T-cell (primary cell): ENCODE measurements at regions not wholly inside any gene's neighbourhood (a gene's known extent, or its start where the extent isn't known, plus 50 kb on each side); places are given as distances from the start of the nearest gene placed in this dataset.

Source experiments
- ATAC-seq, 4 experiments: fragments of 200-7000 bp in 3 of 4; fragments of 150-1000 bp in 1 of 4; cut with Tn5 transposase; replicated peaks in 1 of 4; 1 replicate in 3 of 4; 2 replicates in 1 of 4; pipeline ENCODE4 v1.10.0; 2021; ENCODE audit warnings: moderate library complexity in 3 of 4, mild to moderate bottlenecking in 2 of 4, moderate number of reproducible peaks in 1 of 4
- CTCF ChIA-PET, 2 donors: fragments of 300-600 bp; sonication (Branson Sonifier 250); formaldehyde crosslinking; loops; one replicate each; lab custom pipeline; 2022; ENCODE audit warnings: antibody characterized with exemption in 2 of 2; lab: Charles Lee
- POLR2A ChIA-PET, 2 donors: fragments of 300-600 bp; sonication (Branson Sonifier 250); formaldehyde crosslinking; loops; one replicate each; lab custom pipeline; 2022; ENCODE audit warnings: antibody characterized with exemption in 2 of 2; lab: Charles Lee
- DNase-seq, 35 experiments: peaks; one replicate each; pipeline versions ENCODE4 v3.0.0 to v3.0.0-alpha.2; 2013 to 2023
- H3K27ac ChIP-seq: one replicate; pipeline ENCODE4 v1.5.1; 2013; ENCODE audit warnings: low read length
- H3K27me3 ChIP-seq, 2 experiments: replicated peaks in 1 of 2; 1 replicate in 1 of 2; 2 replicates in 1 of 2; pipeline versions ENCODE4 v1.6.1 to v1.7.0; 2013; ENCODE audit warnings: low read length in 1 of 2, mixed read lengths in 1 of 2; ENCODE audit not compliant: control insufficient read depth in 2 of 2, insufficient read depth in 2 of 2; ENCODE audit errors: extremely low read depth in 1 of 2
- H3K36me3 ChIP-seq, 2 donors: 1 replicate in 1 of 2; 2 replicates in 1 of 2; pipeline versions ENCODE4 v1.6.1 to v1.7.0; 2013; ENCODE audit warnings: low read length in 1 of 2; ENCODE audit not compliant: control insufficient read depth in 2 of 2, insufficient read depth in 1 of 2; ENCODE audit errors: extremely low read depth in 1 of 2
- H3K4me1 ChIP-seq, 2 experiments: 1 replicate in 1 of 2; 2 replicates in 1 of 2; pipeline versions ENCODE4 v1.6.1 to v1.7.0; 2013; ENCODE audit warnings: low read length in 2 of 2, mixed read lengths in 1 of 2; ENCODE audit not compliant: insufficient read depth in 2 of 2, control insufficient read depth in 1 of 2; ENCODE audit errors: extremely low read depth in 1 of 2
- H3K4me3 ChIP-seq, 2 donors: 1 replicate in 1 of 2; 2 replicates in 1 of 2; pipeline versions ENCODE4 v1.5.1 to v1.7.0; 2013; ENCODE audit warnings: mild to moderate bottlenecking in 2 of 2, low read length in 1 of 2, moderate library complexity in 1 of 2; ENCODE audit not compliant: control insufficient read depth in 1 of 2; ENCODE audit errors: extremely low read depth in 1 of 2
- H3K9me3 ChIP-seq: 2 replicates; pipeline ENCODE4 v1.7.0; 2013
- H3K27ac Mint-ChIP-seq, 2 donors: one replicate each; pipeline ENCODE4 v1.8.0; 2020 to 2021; ENCODE audit warnings: mild to moderate bottlenecking in 2 of 2, mixed read lengths in 2 of 2
- H3K27me3 Mint-ChIP-seq, 2 donors: one replicate each; pipeline ENCODE4 v1.8.0; 2021 to 2022; ENCODE audit warnings: mixed read lengths in 2 of 2
- H3K36me3 Mint-ChIP-seq: one replicate; pipeline ENCODE4 v1.8.0; 2021; ENCODE audit warnings: mixed read lengths
- H3K4me1 Mint-ChIP-seq, 3 donors: one replicate each; pipeline ENCODE4 v1.8.0; 2020 to 2022; ENCODE audit warnings: mixed read lengths in 3 of 3, mild to moderate bottlenecking in 1 of 3
- H3K4me3 Mint-ChIP-seq, 3 donors: one replicate each; pipeline ENCODE4 v1.8.0; 2020 to 2022; ENCODE audit warnings: mild to moderate bottlenecking in 3 of 3, mixed read lengths in 3 of 3, moderate library complexity in 3 of 3
- H3K9me3 Mint-ChIP-seq, 3 donors: one replicate each; pipeline ENCODE4 v1.8.0; 2020 to 2022; ENCODE audit warnings: mixed read lengths in 3 of 3
- WGBS: methylation state at CpG from one replicate; pipeline ENCODE4 v1.1.5; 2013; ENCODE audit warnings: missing lambda C conversion rate; ENCODE audit not compliant: insufficient coverage; 5-methylcytosine and 5-hydroxymethylcytosine counted together

DNA sequence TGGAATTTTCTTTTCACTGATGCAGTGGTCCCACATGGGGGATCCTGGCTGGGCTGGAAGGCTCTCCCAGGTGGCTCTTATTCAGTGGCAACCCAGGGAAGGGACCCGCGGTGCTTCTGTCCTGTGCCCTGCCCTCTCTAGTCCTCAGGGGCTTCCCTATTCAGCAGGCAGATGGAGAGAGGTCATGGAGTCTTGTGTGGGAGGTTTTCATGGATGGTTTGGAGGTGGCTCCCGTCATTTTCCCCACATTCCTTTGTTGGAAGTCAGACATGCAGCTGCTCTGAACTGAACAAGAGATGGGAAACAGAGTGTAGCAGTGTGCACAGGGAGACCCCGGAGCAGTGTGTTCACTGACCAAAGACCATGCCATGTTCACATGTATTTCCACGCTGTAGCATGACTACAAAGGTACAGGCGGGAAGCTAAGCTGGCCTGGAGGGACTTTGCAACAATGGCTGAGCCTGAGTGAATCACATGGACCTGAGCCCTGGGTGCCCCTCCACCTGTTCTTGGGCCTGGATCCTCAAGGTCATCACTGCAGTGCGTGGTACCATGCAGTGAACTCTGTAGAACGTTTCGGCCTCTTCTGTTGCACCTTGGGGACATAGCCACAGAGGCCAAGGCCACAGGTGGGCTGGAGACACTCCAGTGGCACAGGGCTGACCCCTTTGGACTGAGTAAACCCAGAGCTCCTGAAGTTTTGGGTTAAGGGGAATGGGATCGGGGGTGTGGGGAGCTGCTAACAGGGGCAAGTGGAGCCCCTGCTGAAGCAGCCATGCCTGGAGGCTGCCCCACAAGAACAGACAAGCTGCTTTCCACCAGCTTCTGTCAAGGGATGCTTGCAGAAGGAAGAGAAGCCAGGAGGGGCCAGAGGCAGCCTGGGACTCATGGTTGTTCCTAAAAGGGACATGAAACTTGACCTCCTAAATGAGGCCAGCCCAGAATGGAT is 123.0 kb downstream of the ASB7 start:
- H3K36me3 ChIP-seq, result no peaks in the 10 kb centered on the region
- no peak overlapping the region for H3K4me3 ChIP-seq
- no peaks in the 10 kb centered on the region for H3K9me3 ChIP-seq
- ATAC-seq (no peak), DNase-seq (no peak)
- ChIA-PET CTCF (interaction anchor here in 1 of 2 donors (0.7 kb wide), 1 partner anchor 35 kb away, joined by 10 read pairs; no protein-coding TSS in a partner anchor), POLR2A (no interaction called here)
- WGBS, result 83% methylated on average over 7 of the region's 10 CpGs
- no peaks in the 10 kb centered on the region for H3K36me3 Mint-ChIP-seq
- H3K9me3 Mint-ChIP-seq, result no peaks in the 10 kb centered on the region
- peaks cover 0 to 13% of the 10 kb centered on the region in 2 donors for H3K27me3 Mint-ChIP-seq
- no peaks in the 10 kb centered on the region for H3K4me1 Mint-ChIP-seq
- no peak overlapping the region for H3K27ac ChIP-seq
- no peaks in the 10 kb centered on the region for H3K4me1 ChIP-seq
- H3K27ac Mint-ChIP-seq, result no peak overlapping the region
- peaks cover 0 to 7% of the 10 kb centered on the region in 2 experiments for H3K27me3 ChIP-seq
- H3K4me3 Mint-ChIP-seq, result no peak overlapping the region

DNA sequence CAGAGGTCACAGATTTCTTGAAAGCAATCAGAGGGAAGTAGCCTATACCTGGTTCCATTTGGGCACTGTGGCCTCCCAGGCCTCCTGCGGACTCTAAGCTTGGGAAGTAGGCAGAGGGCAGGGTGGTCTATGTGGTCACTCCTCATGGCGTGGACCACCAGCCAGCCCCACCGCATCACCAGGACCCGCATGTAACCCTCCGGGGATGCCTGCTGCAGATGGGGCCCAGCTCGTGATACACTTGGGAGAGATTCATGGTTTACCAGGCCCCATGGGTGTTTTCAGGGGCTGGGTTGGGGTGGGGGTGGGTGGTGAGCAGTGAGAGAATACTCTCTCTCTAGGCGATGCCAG is 123.7 kb downstream of the ASB7 start:
- Histone ChIP-seq H3K27ac (no peak overlapping the region), H3K9me3 (no peaks in the 10 kb centered on the region), H3K36me3 (no peaks in the 10 kb centered on the region), H3K4me3 (no peak overlapping the region), H3K27me3 (peaks cover 0 to 10% of the 10 kb centered on the region in 2 experiments), H3K4me1 (no peaks in the 10 kb centered on the region)
- no peaks in the 10 kb centered on the region for H3K36me3 Mint-ChIP-seq
- no peak overlapping the region for H3K4me3 Mint-ChIP-seq
- H3K27ac Mint-ChIP-seq, result no peak overlapping the region
- POLR2A ChIA-PET, result no interaction called here
- peaks cover 2 to 13% of the 10 kb centered on the region in 2 donors for H3K27me3 Mint-ChIP-seq
- H3K4me1 Mint-ChIP-seq, result no peaks in the 10 kb centered on the region
- ATAC-seq (no peak), DNase-seq (no peak)
- WGBS, result 95% methylated on average over 3 of the region's 7 CpGs
- CTCF ChIA-PET, result interaction anchor here in 1 of 2 donors (0.7 kb wide), 1 partner anchor 35 kb away, joined by 10 read pairs; no protein-coding TSS in a partner anchor
- H3K9me3 Mint-ChIP-seq, result no peaks in the 10 kb centered on the region

DNA sequence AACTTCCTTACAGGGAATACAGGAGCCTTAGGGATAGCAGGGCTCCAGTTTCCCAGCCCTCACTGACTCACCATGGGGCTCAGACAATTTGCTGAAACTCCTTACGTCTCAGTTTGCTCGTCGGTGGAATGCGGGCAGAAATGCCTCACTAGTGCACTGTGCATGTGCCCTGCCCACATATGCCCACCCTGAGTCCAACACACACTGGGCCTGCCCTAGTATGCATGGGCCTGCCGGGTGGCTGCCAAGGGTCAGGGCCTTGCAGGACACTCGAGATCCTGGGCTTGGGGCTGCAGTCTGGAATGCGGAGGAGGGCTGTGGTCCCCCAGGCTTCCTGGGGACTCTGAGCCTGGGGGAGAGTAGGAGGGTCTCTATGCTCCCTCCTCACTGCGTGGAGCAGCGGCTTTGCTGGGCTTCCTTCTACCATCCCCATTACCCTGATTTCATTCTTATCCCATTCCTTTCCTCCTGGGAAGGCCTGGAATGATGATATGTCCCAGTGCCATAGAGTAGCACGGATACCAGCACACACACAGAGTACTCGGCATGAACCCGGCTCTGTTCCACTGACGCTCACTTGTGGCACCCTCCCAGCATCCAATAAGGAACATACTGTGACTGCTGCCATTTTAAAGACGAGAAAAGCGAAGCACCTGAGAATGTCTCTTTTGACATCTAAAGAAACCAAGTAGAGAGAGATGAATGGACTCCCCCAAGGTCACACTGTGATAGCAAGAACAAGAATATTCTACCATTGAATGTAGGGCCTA is 124.2 kb downstream of the ASB7 start:
- DNase-seq, result no peak
- ChIA-PET CTCF (interaction anchor here in 1 of 2 donors (0.7 kb wide), 1 partner anchor 34 kb away, joined by 10 read pairs; no protein-coding TSS in a partner anchor), POLR2A (no interaction called here)
- Histone ChIP-seq H3K27ac (no peak overlapping the region), H3K36me3 (no peaks in the 10 kb centered on the region), H3K4me3 (no peak overlapping the region), H3K4me1 (no peaks in the 10 kb centered on the region), H3K9me3 (no peaks in the 10 kb centered on the region), H3K27me3 (peaks cover 0 to 10% of the 10 kb centered on the region in 2 experiments)
- Mint-ChIP-seq H3K4me3 (no peak overlapping the region), H3K27ac (no peak overlapping the region), H3K4me1 (no peaks in the 10 kb centered on the region), H3K27me3 (peaks cover 2 to 13% of the 10 kb centered on the region in 2 donors), H3K9me3 (no peaks in the 10 kb centered on the region), H3K36me3 (no peaks in the 10 kb centered on the region)
- no peak for ATAC-seq
- WGBS, result 95% methylated on average over 6 of the region's 15 CpGs

DNA sequence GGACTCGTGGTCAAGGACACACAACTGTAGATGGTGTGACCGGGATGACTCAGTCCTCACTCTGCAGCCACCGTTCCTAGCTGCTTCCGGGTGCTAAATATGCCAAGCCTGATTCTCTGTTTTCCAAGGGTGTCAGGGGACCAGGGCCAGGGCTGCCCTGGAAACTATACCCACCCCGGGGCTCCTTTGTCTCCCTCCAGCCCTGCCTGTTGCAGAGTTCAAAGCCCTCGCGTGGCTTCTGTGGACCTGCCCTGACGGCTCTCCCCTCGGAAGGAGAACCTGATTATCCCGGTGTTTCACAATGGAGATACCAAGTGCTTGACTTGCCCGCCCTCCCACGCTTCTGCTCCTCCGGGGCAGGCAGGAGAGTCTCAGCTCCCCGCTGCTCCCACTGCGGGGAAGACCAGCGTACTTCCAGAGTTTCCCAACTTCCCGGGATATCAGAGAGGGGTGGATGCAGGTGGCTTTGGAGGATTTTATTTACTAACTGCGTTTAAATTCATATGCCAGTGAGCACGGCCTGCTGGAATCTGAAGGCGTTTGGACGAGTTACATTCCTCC is 125.0 kb downstream of the ASB7 start:
- no peak overlapping the region for H3K27ac ChIP-seq
- H3K4me1 ChIP-seq, result no peaks in the 10 kb centered on the region
- no peaks in the 10 kb centered on the region for H3K36me3 Mint-ChIP-seq
- H3K9me3 ChIP-seq, result no peaks in the 10 kb centered on the region
- peaks cover 2 to 13% of the 10 kb centered on the region in 2 donors for H3K27me3 Mint-ChIP-seq
- ChIA-PET CTCF (no interaction called here), POLR2A (no interaction called here)
- no peaks in the 10 kb centered on the region for H3K9me3 Mint-ChIP-seq
- H3K4me3 ChIP-seq, result no peak overlapping the region
- no peaks in the 10 kb centered on the region for H3K4me1 Mint-ChIP-seq
- no peaks in the 10 kb centered on the region for H3K36me3 ChIP-seq
- H3K4me3 Mint-ChIP-seq, result no peak overlapping the region
- H3K27ac Mint-ChIP-seq, result no peak overlapping the region
- WGBS, result 88% methylated on average over 16 of the region's 21 CpGs
- peaks cover 0 to 10% of the 10 kb centered on the region in 2 experiments for H3K27me3 ChIP-seq
- no peak for DNase-seq
- ATAC-seq, result no peak

DNA sequence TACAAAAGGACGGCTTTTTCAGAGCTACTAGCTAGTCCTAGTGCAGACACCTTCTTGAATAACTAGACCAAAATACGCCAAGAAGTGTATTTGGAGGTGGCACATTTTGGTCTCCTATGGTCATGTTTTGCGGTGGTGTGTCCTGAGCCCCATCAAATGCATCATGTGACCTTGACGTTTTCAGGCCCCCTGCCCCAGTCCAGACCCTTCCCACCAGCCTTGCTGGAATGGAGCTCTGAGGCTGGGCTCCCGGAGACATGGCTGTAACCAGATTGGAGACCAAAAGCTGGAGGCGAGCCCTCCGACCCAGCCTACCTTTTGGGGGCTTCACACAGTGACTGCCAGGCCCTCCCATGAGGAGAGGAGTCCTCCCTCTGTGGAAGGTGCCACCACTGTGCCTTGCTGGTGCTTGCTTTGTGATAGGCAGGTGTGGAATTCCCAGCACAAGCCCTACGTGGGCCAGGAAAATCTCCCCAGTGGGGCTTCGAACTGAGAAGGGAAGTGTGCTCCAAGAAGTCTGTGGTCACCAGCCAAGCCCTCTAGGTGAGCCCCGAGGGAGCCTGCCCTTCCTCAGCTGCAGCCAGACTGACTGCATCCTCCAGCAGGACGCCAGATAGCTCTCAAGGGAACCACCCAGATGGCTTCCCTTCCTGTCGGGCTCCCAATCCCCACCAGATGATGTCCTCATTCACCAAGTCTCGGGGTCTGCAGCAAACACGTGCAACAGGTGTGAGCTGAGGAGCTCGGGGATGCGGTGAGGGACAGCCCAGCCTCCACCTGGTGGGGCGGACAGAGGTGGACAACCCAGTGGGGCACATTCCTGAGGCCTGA is 126.2 kb downstream of the ASB7 start:
- CTCF ChIA-PET, result no interaction called here
- no peaks in the 10 kb centered on the region for H3K4me1 ChIP-seq

More for the DNA sequence above, 126.2 kb downstream of the ASB7 start:
- Histone ChIP-seq H3K27ac (no peak overlapping the region), H3K36me3 (no peaks in the 10 kb centered on the region), H3K4me3 (no peak overlapping the region), H3K27me3 (peaks cover 0 to 10% of the 10 kb centered on the region in 2 experiments), H3K9me3 (no peaks in the 10 kb centered on the region)
- POLR2A ChIA-PET, result no interaction called here
- no peak for DNase-seq
- no peak overlapping the region for H3K4me3 Mint-ChIP-seq
- no peak overlapping the region for H3K27ac Mint-ChIP-seq
- H3K27me3 Mint-ChIP-seq, result peaks cover 2 to 9% of the 10 kb centered on the region in 2 donors
- WGBS, result 63% methylated on average over 14 of the region's 17 CpGs
- H3K4me1 Mint-ChIP-seq, result no peaks in the 10 kb centered on the region
- no peaks in the 10 kb centered on the region for H3K9me3 Mint-ChIP-seq
- H3K36me3 Mint-ChIP-seq, result no peaks in the 10 kb centered on the region
- no peak for ATAC-seq
